GM23338 (cell line): ENCODE measurements at regions not wholly inside any gene's neighbourhood (a gene's known extent, or its start where the extent isn't known, plus 50 kb on each side); places are given as distances from the start of the nearest gene placed in this dataset.

Source experiments
- ATAC-seq: fragments of 200-7000 bp; cut with Tn5 transposase; 3 replicates; pipeline ENCODE4 v1.9.1; 2020
- DNase-seq: peaks from one replicate; pipeline ENCODE4 v3.0.0-alpha.2; 2015; ENCODE audit warnings: low spot score
- H2AFZ ChIP-seq: fragments of 200-600 bp; sonication (generic); 2 replicates; pipeline ENCODE4 v1.8.0; 2016; ENCODE audit warnings: antibody characterized with exemption, mild to moderate bottlenecking, moderate library complexity
- H3F3A ChIP-seq: fragments of 200-600 bp; sonication (generic); replicated peaks from 2 replicates; pipeline ENCODE4 v1.8.0; 2017; ENCODE audit warnings: antibody characterized with exemption, mixed run types, low read depth
- H3K27ac ChIP-seq: fragments of 200-600 bp; sonication (generic); 2 replicates; pipeline ENCODE4 v1.6.1; 2016; ENCODE audit warnings: low read depth
- H3K27me3 ChIP-seq: fragments of 200-600 bp; sonication (generic); 2 replicates; pipeline ENCODE4 v1.8.0; 2016; ENCODE audit warnings: mild to moderate bottlenecking, mixed run types, moderate library complexity; ENCODE audit not compliant: insufficient read depth
- H3K36me3 ChIP-seq: fragments of 200-600 bp; sonication (generic); 2 replicates; pipeline ENCODE4 v1.8.0; 2016; ENCODE audit warnings: mild to moderate bottlenecking; ENCODE audit not compliant: insufficient read depth
- H3K4me1 ChIP-seq: fragments of 200-600 bp; sonication (generic); 2 replicates; pipeline ENCODE4 v1.8.0; 2016; ENCODE audit warnings: mild to moderate bottlenecking, moderate library complexity; ENCODE audit not compliant: insufficient read depth
- H3K4me2 ChIP-seq: fragments of 200-600 bp; sonication (generic); 2 replicates; pipeline ENCODE4 v1.7.1; 2017; ENCODE audit warnings: mixed run types
- H3K4me3 ChIP-seq: fragments of 200-600 bp; sonication (generic); 2 replicates; pipeline ENCODE4 v1.6.1; 2016; ENCODE audit warnings: mixed run types
- H3K79me2 ChIP-seq: fragments of 200-600 bp; sonication (generic); replicated peaks from 2 replicates; pipeline ENCODE4 v1.8.0; 2017; ENCODE audit warnings: mild to moderate bottlenecking; ENCODE audit not compliant: insufficient read depth
- H3K9me2 ChIP-seq: fragments of 200-600 bp; sonication (generic); 2 replicates; pipeline ENCODE4 v1.8.0; 2017; ENCODE audit not compliant: insufficient read depth
- H4K20me1 ChIP-seq: fragments of 200-600 bp; sonication (generic); replicated peaks from 2 replicates; pipeline ENCODE4 v1.8.0; 2017; ENCODE audit warnings: mild to moderate bottlenecking; ENCODE audit not compliant: insufficient read depth
- H3K27ac Mint-ChIP-seq: 2 replicates; pipeline ENCODE4 v1.8.0; 2020; ENCODE audit warnings: inconsistent platforms, mild to moderate bottlenecking, moderate library complexity, mixed read lengths
- H3K27me3 Mint-ChIP-seq: 3 replicates; pipeline ENCODE4 v1.8.0; 2022; ENCODE audit warnings: low read depth, mild to moderate bottlenecking, moderate library complexity, mixed read lengths, inconsistent platforms; ENCODE audit not compliant: insufficient read depth, poor library complexity
- H3K36me3 Mint-ChIP-seq: 3 replicates; pipeline ENCODE4 v1.8.0; 2021; ENCODE audit warnings: low read depth, mild to moderate bottlenecking, inconsistent platforms, moderate library complexity, mixed read lengths
- H3K4me1 Mint-ChIP-seq: 3 replicates; pipeline ENCODE4 v1.8.0; 2020; ENCODE audit warnings: mild to moderate bottlenecking, inconsistent platforms, mixed read lengths
- H3K4me3 Mint-ChIP-seq: 3 replicates; pipeline ENCODE4 v1.8.0; 2021; ENCODE audit warnings: moderate library complexity, mild to moderate bottlenecking, inconsistent platforms, mixed read lengths
- H3K9me3 Mint-ChIP-seq: 3 replicates; pipeline ENCODE4 v1.8.0; 2020; ENCODE audit warnings: moderate library complexity, mild to moderate bottlenecking, inconsistent platforms, mixed read lengths
- EZH2 ChIP-seq: fragments of 200-600 bp; sonication (generic); IDR thresholded peaks from one replicate; pipeline ENCODE4 v1.8.0; 2017; ENCODE audit warnings: antibody characterized with exemption, mild to moderate bottlenecking, low read depth; ENCODE audit not compliant: unreplicated experiment
- EZH2phosphoT487 ChIP-seq: fragments of 200-600 bp; sonication (generic); IDR thresholded peaks from one replicate; pipeline ENCODE4 v1.8.1; 2018; ENCODE audit warnings: antibody characterized with exemption; ENCODE audit not compliant: unreplicated experiment
- JUNB ChIP-seq: IDR thresholded peaks from one replicate; pipeline ENCODE4 v1.6.1; 2016; ENCODE audit warnings: antibody characterized with exemption; ENCODE audit not compliant: unreplicated experiment
- NANOG ChIP-seq: IDR thresholded peaks from 2 replicates; pipeline ENCODE4 v1.6.1; 2016; ENCODE audit warnings: antibody characterized with exemption, borderline replicate concordance
- POLR2AphosphoS5 ChIP-seq: IDR thresholded peaks from 2 replicates; pipeline ENCODE4 v1.6.1; 2016; ENCODE audit warnings: antibody characterized with exemption, low read depth
- REST ChIP-seq: IDR thresholded peaks from one replicate; pipeline ENCODE4 v1.6.1; 2018; ENCODE audit warnings: antibody characterized with exemption; ENCODE audit not compliant: unreplicated experiment
- STAT1 ChIP-seq: IDR thresholded peaks from one replicate; pipeline ENCODE4 v1.6.1; 2016; ENCODE audit warnings: antibody characterized with exemption; ENCODE audit not compliant: unreplicated experiment
- ZNF114 ChIP-seq: fragments of 250-450 bp; sonication (Bioruptor Pico); IDR thresholded peaks from 2 replicates; pipeline ENCODE4 v1.5.0; 2020; ENCODE audit warnings: mild to moderate bottlenecking, moderate library complexity
- TF ChIP-seq, protein P1 (sequence below), 2 experiments: fragments of 200-600 bp in 1 of 2; sonication (generic) in 1 of 2; conservative IDR thresholded peaks; 2 replicates each; pipeline versions ENCODE4 v1.5.1 to v1.6.1; 2016 to 2017; ENCODE audit warnings: antibody characterized with exemption in 2 of 2, low read depth in 2 of 2, mild to moderate bottlenecking in 2 of 2, moderate library complexity in 1 of 2
- TF ChIP-seq, protein P2 (sequence below): IDR thresholded peaks from 2 replicates; pipeline ENCODE4 v1.6.1; 2016; ENCODE audit warnings: antibody characterized with exemption

GRCh38 chr2:240292619-240293525 is 142.6 kb upstream of the GPC1 start:
- peaks cover 23% of the 10 kb centered on the region for H3K4me1 Mint-ChIP-seq
- no peaks in the 10 kb centered on the region for H3K36me3 ChIP-seq
- H2AFZ ChIP-seq, result peak overlapping the region; percentile 43; the same call in 1 of the 2 replicates
- peaks cover 2% of the 10 kb centered on the region for H3K27me3 Mint-ChIP-seq
- H3K9me2 ChIP-seq, result no peaks in the 10 kb centered on the region
- H4K20me1 ChIP-seq, result no peaks in the 10 kb centered on the region
- H3K4me3 ChIP-seq, result no peak overlapping the region
- peaks cover 9% of the 10 kb centered on the region; the same call in 1 of the 2 replicates for H3K4me1 ChIP-seq
- ATAC-seq (no peak), DNase-seq (no peak)
- no peaks in the 10 kb centered on the region for H3K79me2 ChIP-seq
- no peaks in the 10 kb centered on the region for H3K27me3 ChIP-seq
- H3K36me3 Mint-ChIP-seq, result no peaks in the 10 kb centered on the region
- no peaks in the 10 kb centered on the region for H3F3A ChIP-seq
- H3K27ac Mint-ChIP-seq, result 0 out of 2 replicates have a peak overlapping the region, but pooled peaks have one; percentile 37
- no peak overlapping the region for H3K4me3 Mint-ChIP-seq
- no peaks in the 10 kb centered on the region for H3K9me3 Mint-ChIP-seq
- no peak overlapping the region for H3K4me2 ChIP-seq
- TF ChIP-seq, protein P1, sequence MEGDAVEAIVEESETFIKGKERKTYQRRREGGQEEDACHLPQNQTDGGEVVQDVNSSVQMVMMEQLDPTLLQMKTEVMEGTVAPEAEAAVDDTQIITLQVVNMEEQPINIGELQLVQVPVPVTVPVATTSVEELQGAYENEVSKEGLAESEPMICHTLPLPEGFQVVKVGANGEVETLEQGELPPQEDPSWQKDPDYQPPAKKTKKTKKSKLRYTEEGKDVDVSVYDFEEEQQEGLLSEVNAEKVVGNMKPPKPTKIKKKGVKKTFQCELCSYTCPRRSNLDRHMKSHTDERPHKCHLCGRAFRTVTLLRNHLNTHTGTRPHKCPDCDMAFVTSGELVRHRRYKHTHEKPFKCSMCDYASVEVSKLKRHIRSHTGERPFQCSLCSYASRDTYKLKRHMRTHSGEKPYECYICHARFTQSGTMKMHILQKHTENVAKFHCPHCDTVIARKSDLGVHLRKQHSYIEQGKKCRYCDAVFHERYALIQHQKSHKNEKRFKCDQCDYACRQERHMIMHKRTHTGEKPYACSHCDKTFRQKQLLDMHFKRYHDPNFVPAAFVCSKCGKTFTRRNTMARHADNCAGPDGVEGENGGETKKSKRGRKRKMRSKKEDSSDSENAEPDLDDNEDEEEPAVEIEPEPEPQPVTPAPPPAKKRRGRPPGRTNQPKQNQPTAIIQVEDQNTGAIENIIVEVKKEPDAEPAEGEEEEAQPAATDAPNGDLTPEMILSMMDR (conservative IDR thresholded peaks at IDR 0.05; ENCODE audit: low read depth in 2 of 2), result no peak
- TF ChIP-seq REST (no peak), POLR2AphosphoS5 (no peak), ZNF114 (CRISPR knock-in tag) (no peak), NANOG (no peak)
- no peak overlapping the region for H3K27ac ChIP-seq

- H3K36me3 Mint-ChIP-seq, result no peaks in the 10 kb centered on the region
- TF ChIP-seq, protein P2, sequence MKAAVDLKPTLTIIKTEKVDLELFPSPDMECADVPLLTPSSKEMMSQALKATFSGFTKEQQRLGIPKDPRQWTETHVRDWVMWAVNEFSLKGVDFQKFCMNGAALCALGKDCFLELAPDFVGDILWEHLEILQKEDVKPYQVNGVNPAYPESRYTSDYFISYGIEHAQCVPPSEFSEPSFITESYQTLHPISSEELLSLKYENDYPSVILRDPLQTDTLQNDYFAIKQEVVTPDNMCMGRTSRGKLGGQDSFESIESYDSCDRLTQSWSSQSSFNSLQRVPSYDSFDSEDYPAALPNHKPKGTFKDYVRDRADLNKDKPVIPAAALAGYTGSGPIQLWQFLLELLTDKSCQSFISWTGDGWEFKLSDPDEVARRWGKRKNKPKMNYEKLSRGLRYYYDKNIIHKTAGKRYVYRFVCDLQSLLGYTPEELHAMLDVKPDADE, result no peak
- no peak for TF ChIP-seq POLR2AphosphoS5
- no peak for TF ChIP-seq EZH2
- no peak for TF ChIP-seq STAT1
- TF ChIP-seq REST, result no peak
- no peak for TF ChIP-seq JUNB
- TF ChIP-seq EZH2phosphoT487, result no peak
These were observed 141.7 kb upstream of the GPC1 start for GRCh38 chr2:240293557-240294461.

More at GRCh38 chr2:240293557-240294461, 141.7 kb upstream of the GPC1 start:
- peak overlapping the region; percentile 38; the same call in 1 of the 2 replicates for H2AFZ ChIP-seq
- no peaks in the 10 kb centered on the region for H3K27me3 ChIP-seq
- H3K9me2 ChIP-seq, result no peaks in the 10 kb centered on the region
- peaks cover 2% of the 10 kb centered on the region for H3K27me3 Mint-ChIP-seq
- DNase-seq, result no peak
- no peak overlapping the region for H3K27ac ChIP-seq
- H3K4me1 ChIP-seq, result peaks cover 9% of the 10 kb centered on the region; the same call in 1 of the 2 replicates
- no peaks in the 10 kb centered on the region for H3K9me3 Mint-ChIP-seq
- ATAC-seq, result peak; percentile 24
- H3K4me2 ChIP-seq, result no peak overlapping the region
- H3K27ac Mint-ChIP-seq, result no peak overlapping the region
- peaks cover 23% of the 10 kb centered on the region for H3K4me1 Mint-ChIP-seq
- no peaks in the 10 kb centered on the region for H3F3A ChIP-seq
- no peaks in the 10 kb centered on the region for H3K79me2 ChIP-seq
- no peaks in the 10 kb centered on the region for H4K20me1 ChIP-seq
- H3K4me3 ChIP-seq, result no peak overlapping the region
- no peaks in the 10 kb centered on the region for H3K36me3 ChIP-seq
- H3K4me3 Mint-ChIP-seq, result no peak overlapping the region
